Fibroblast of lung (primary cell): ENCODE measurements at regions not wholly inside any gene's neighbourhood (a gene's known extent, or its start where the extent isn't known, plus 50 kb on each side); places are given as distances from the start of the nearest gene placed in this dataset.

Experiments used
- DNase-seq, 2 donors: peaks; one replicate each; pipeline versions ENCODE4 v3.0.0 to v3.0.0-alpha.2; 2010; ENCODE audit warnings: low read depth in 2 of 2
- H2AFZ ChIP-seq: 2 replicates; pipeline ENCODE4 v1.5.1; 2012; ENCODE audit warnings: low read length, control low read depth, inconsistent platforms
- H3K27ac ChIP-seq: 2 replicates; pipeline ENCODE4 v1.5.1; 2011; ENCODE audit warnings: low read length, control low read depth; ENCODE audit not compliant: insufficient read depth
- H3K27me3 ChIP-seq: 2 replicates; pipeline ENCODE4 v1.5.1; 2011; ENCODE audit warnings: mild to moderate bottlenecking, low read length; ENCODE audit not compliant: control insufficient read depth, insufficient read depth
- H3K36me3 ChIP-seq: 2 replicates; pipeline ENCODE4 v1.5.1; 2011; ENCODE audit warnings: low read length; ENCODE audit not compliant: control insufficient read depth, insufficient read depth
- H3K4me1 ChIP-seq: 2 replicates; pipeline ENCODE4 v1.5.1; 2011; ENCODE audit warnings: low read length; ENCODE audit not compliant: control insufficient read depth, insufficient read depth; ENCODE audit errors: extremely low read depth
- H3K4me2 ChIP-seq: 2 replicates; pipeline ENCODE4 v1.5.1; 2011; ENCODE audit warnings: low read length, control low read depth; ENCODE audit not compliant: insufficient read depth; ENCODE audit errors: extremely low read depth
- H3K4me3 ChIP-seq, 4 experiments: fragments of 200-600 bp in 1 of 4; sonication (generic) in 1 of 4; replicated peaks in 1 of 4; 2 replicates each; pipeline ENCODE4 v1.5.1; 2011 to 2016; ENCODE audit warnings: low read length in 4 of 4, low read depth in 3 of 4, mild to moderate bottlenecking in 3 of 4, control low read depth in 2 of 4, inconsistent platforms in 1 of 4, mixed read lengths in 1 of 4; ENCODE audit not compliant: insufficient read depth in 1 of 4; ENCODE audit errors: control extremely low read depth in 1 of 4
- H3K79me2 ChIP-seq: 2 replicates; pipeline ENCODE4 v1.5.1; 2012; ENCODE audit warnings: mild to moderate bottlenecking, low read length, inconsistent platforms; ENCODE audit not compliant: control insufficient read depth, insufficient read depth
- H3K9ac ChIP-seq: 2 replicates; pipeline ENCODE4 v1.5.1; 2011; ENCODE audit warnings: mild to moderate bottlenecking, low read length, control low read depth; ENCODE audit not compliant: insufficient read depth
- H3K9me3 ChIP-seq: 2 replicates; pipeline ENCODE4 v1.5.1; 2012; ENCODE audit warnings: low read depth, low read length; ENCODE audit not compliant: control insufficient read depth, insufficient read depth
- H4K20me1 ChIP-seq: 2 replicates; pipeline ENCODE4 v1.5.1; 2011; ENCODE audit warnings: low read length; ENCODE audit not compliant: control insufficient read depth, insufficient read depth; ENCODE audit errors: extremely low read depth
- CTCF ChIP-seq, 2 donors: IDR thresholded peaks in 1 of 2; conservative IDR thresholded peaks in 1 of 2; 1 replicate in 1 of 2; 2 replicates in 1 of 2; pipeline ENCODE4 v1.5.1; 2011 to 2012; ENCODE audit warnings: low read length in 2 of 2, control low read depth in 1 of 2, inconsistent platforms in 1 of 2, low read depth in 1 of 2, mild to moderate bottlenecking in 1 of 2
- EZH2 ChIP-seq: IDR thresholded peaks from 2 replicates; pipeline ENCODE4 v1.5.1; 2012; ENCODE audit warnings: low read length, control low read depth, mild to moderate bottlenecking; ENCODE audit errors: missing control alignments

GRCh38 chr2:90076311-90076710 is 1384.8 kb downstream of the RPIA start:
- Histone ChIP-seq H3K27ac (no peak overlapping the region), H2AFZ (no peak overlapping the region), H3K36me3 (no peaks in the 10 kb centered on the region), H4K20me1 (no peaks in the 10 kb centered on the region), H3K9ac (no peak overlapping the region), H3K27me3 (no peaks in the 10 kb centered on the region), H3K9me3 (no peaks in the 10 kb centered on the region), H3K79me2 (no peaks in the 10 kb centered on the region), H3K4me3 (no peak overlapping the region), H3K4me2 (no peak overlapping the region), H3K4me1 (no peaks in the 10 kb centered on the region)
- DNase-seq, result no peak
- TF ChIP-seq EZH2 (no peak), CTCF (conservative IDR thresholded peaks at IDR 0.05 in 1 of 2, IDR thresholded peaks at IDR 0.05 in 1 of 2; ENCODE audit: low read depth in 1 of 2, low read length in 2 of 2) (no peak)

- no peaks in the 10 kb centered on the region for H3K36me3 ChIP-seq
- TF ChIP-seq CTCF (conservative IDR thresholded peaks at IDR 0.05 in 1 of 2, IDR thresholded peaks at IDR 0.05 in 1 of 2; ENCODE audit: low read depth in 1 of 2, low read length in 2 of 2), result no peak
- TF ChIP-seq EZH2, result no peak
These were observed 1386.5 kb downstream of the RPIA start for GRCh38 chr2:90077948-90078347.

GRCh38 chr2:90079374-90079773 is 1387.9 kb downstream of the RPIA start:
- H4K20me1 ChIP-seq, result no peaks in the 10 kb centered on the region
- no peaks in the 10 kb centered on the region for H3K27me3 ChIP-seq
- no peaks in the 10 kb centered on the region for H3K9me3 ChIP-seq
- no peaks in the 10 kb centered on the region for H3K36me3 ChIP-seq
- H3K27ac ChIP-seq, result no peak overlapping the region
- no peak overlapping the region for H3K9ac ChIP-seq
- DNase-seq, result no peak
- no peak overlapping the region for H3K4me3 ChIP-seq
- no peaks in the 10 kb centered on the region for H3K79me2 ChIP-seq
- H3K4me2 ChIP-seq, result no peak overlapping the region
- no peaks in the 10 kb centered on the region for H3K4me1 ChIP-seq
- no peak overlapping the region for H2AFZ ChIP-seq
- no peak for TF ChIP-seq EZH2
- no peak for TF ChIP-seq CTCF (conservative IDR thresholded peaks at IDR 0.05 in 1 of 2, IDR thresholded peaks at IDR 0.05 in 1 of 2; ENCODE audit: low read depth in 1 of 2, low read length in 2 of 2)

More at GRCh38 chr2:90077948-90078347, 1386.5 kb downstream of the RPIA start:
- no peaks in the 10 kb centered on the region for H3K9me3 ChIP-seq
- H3K4me3 ChIP-seq, result no peak overlapping the region
- no peak overlapping the region for H2AFZ ChIP-seq
- H3K4me2 ChIP-seq, result no peak overlapping the region
- no peak overlapping the region for H3K9ac ChIP-seq
- H3K27me3 ChIP-seq, result no peaks in the 10 kb centered on the region
- H3K27ac ChIP-seq, result no peak overlapping the region
- no peaks in the 10 kb centered on the region for H4K20me1 ChIP-seq
- DNase-seq, result no peak
- no peaks in the 10 kb centered on the region for H3K4me1 ChIP-seq
- H3K79me2 ChIP-seq, result no peaks in the 10 kb centered on the region
